Stimulated activated effector memory CD8-positive, alpha-beta T cell treated with anti-CD3 and anti-CD28 coated beads, Interleukin-12 subunit alpha, Interleukin-12 subunit beta, amount 100 ng/mL, for 72 hours (primary cell): ENCODE measurements at regions not wholly inside any gene's neighbourhood (a gene's known extent, or its start where the extent isn't known, plus 50 kb on each side); places are given as distances from the start of the nearest gene placed in this dataset.
"Not testable (repeated sequence)": the region's sequence is repeated elsewhere in the genome, so short reads cannot be mapped to it uniquely, and the experiment has no call there.

Experiments used
- ATAC-seq: fragments of 150-1000 bp; cut with Tn5 transposase; 2 replicates; pipeline ENCODE4 v1.10.0; 2021
- DNase-seq, 2 donors: peaks; one replicate each; pipeline ENCODE4 v3.0.0; 2021 to 2022; ENCODE audit warnings: low spot score in 2 of 2
- H3K27ac Mint-ChIP-seq: one replicate; pipeline ENCODE4 v1.8.0; 2022; ENCODE audit warnings: mild to moderate bottlenecking, mixed read lengths
- H3K36me3 Mint-ChIP-seq: one replicate; pipeline ENCODE4 v1.8.0; 2022; ENCODE audit warnings: mild to moderate bottlenecking, mixed read lengths
- H3K4me1 Mint-ChIP-seq: one replicate; pipeline ENCODE4 v1.8.0; 2022; ENCODE audit warnings: mixed read lengths
- H3K4me3 Mint-ChIP-seq: one replicate; pipeline ENCODE4 v1.8.0; 2022; ENCODE audit warnings: mild to moderate bottlenecking, mixed read lengths
- H3K9me3 Mint-ChIP-seq: one replicate; pipeline ENCODE4 v1.8.0; 2022; ENCODE audit warnings: mixed read lengths

GRCh38 chr12:37565112-37565511, 751.5 kb upstream of the ALG10B start:
- no peak overlapping the region for H3K27ac Mint-ChIP-seq
- H3K36me3 Mint-ChIP-seq = no peaks in the 10 kb centered on the region
- no peaks in the 10 kb centered on the region for H3K4me1 Mint-ChIP-seq
- H3K9me3 Mint-ChIP-seq = peaks cover 16% of the 10 kb centered on the region
- H3K4me3 Mint-ChIP-seq = no peak overlapping the region
- no peak for ATAC-seq
- no peak for DNase-seq

DNA sequence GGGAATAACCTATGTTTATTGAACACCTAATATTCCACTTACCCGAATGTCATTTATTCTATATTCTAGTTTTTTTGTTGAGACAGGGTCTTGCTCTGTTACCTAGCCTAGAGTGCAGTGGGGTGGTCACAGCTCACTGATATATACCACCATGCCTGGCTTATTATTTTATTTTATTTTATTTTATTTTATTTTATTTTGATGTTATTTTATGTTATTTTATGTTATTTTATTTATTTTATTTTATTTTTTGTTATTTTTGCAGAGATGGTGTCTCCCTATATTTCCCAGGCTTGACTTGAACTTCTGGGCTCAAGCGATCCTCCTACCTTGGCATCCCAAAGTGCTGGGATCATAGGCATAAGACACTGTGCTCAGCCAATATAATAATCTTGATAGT, 746.0 kb upstream of the ALG10B start:
- not testable (repeated sequence) for ATAC-seq, DNase-seq, H3K36me3 Mint-ChIP-seq, H3K27ac Mint-ChIP-seq, H3K4me3 Mint-ChIP-seq, H3K4me1 Mint-ChIP-seq
- peaks cover 15% of the 10 kb centered on the region for H3K9me3 Mint-ChIP-seq
